Nephron progenitor cell (in vitro differentiated cells): ENCODE measurements at regions not wholly inside any gene's neighbourhood (a gene's known extent, or its start where the extent isn't known, plus 50 kb on each side); places are given as distances from the start of the nearest gene placed in this dataset.

Source experiments
- DNase-seq: peaks from one replicate; pipeline ENCODE4 v3.0.0; 2021
- H3K27ac Mint-ChIP-seq: 2 replicates; pipeline ENCODE4 v1.8.0; 2021; ENCODE audit warnings: mild to moderate bottlenecking, moderate library complexity, mixed read lengths
- H3K27me3 Mint-ChIP-seq: 2 replicates; pipeline ENCODE4 v1.8.0; 2021; ENCODE audit warnings: mild to moderate bottlenecking, low read depth, mixed read lengths; ENCODE audit not compliant: poor library complexity
- H3K36me3 Mint-ChIP-seq: 2 replicates; pipeline ENCODE4 v1.8.0; 2021; ENCODE audit warnings: low read depth, mixed read lengths
- H3K4me1 Mint-ChIP-seq: 2 replicates; pipeline ENCODE4 v1.8.0; 2021; ENCODE audit warnings: mixed read lengths
- H3K4me3 Mint-ChIP-seq: 2 replicates; pipeline ENCODE4 v1.8.0; 2021; ENCODE audit warnings: mild to moderate bottlenecking, moderate library complexity, mixed read lengths
- H3K9me3 Mint-ChIP-seq: 2 replicates; pipeline ENCODE4 v1.8.0; 2021; ENCODE audit warnings: mild to moderate bottlenecking, moderate library complexity, mixed read lengths
- CTCF ChIP-seq: fragments of 200-600 bp; sonication (generic); IDR thresholded peaks from 2 replicates; pipeline ENCODE4 v1.5.0; 2021; ENCODE audit warnings: antibody characterized with exemption

- no peak overlapping the region for H3K27ac Mint-ChIP-seq
- DNase-seq, result no peak
These were observed 301.9 kb upstream of the RUNX1 start for GRCh38 chr21:35350965-35351364.

GRCh38 chr21:35349376-35350080, 300.4 kb upstream of the RUNX1 start:
- H3K4me3 Mint-ChIP-seq, result no peak overlapping the region
- H3K4me1 Mint-ChIP-seq, result no peaks in the 10 kb centered on the region
- peaks cover 15% of the 10 kb centered on the region for H3K27me3 Mint-ChIP-seq
- no peak for DNase-seq
- peaks cover 3% of the 10 kb centered on the region for H3K9me3 Mint-ChIP-seq
- no peak for TF ChIP-seq CTCF
- no peak overlapping the region for H3K27ac Mint-ChIP-seq
- no peaks in the 10 kb centered on the region for H3K36me3 Mint-ChIP-seq

More at GRCh38 chr21:35350965-35351364, 301.9 kb upstream of the RUNX1 start:
- no peaks in the 10 kb centered on the region for H3K4me1 Mint-ChIP-seq
- H3K9me3 Mint-ChIP-seq, result no peaks in the 10 kb centered on the region
- H3K27me3 Mint-ChIP-seq, result peaks cover 12% of the 10 kb centered on the region
- no peaks in the 10 kb centered on the region for H3K36me3 Mint-ChIP-seq
- no peak for TF ChIP-seq CTCF
- no peak overlapping the region for H3K4me3 Mint-ChIP-seq

- Mint-ChIP-seq H3K4me1 (no peaks in the 10 kb centered on the region), H3K4me3 (no peak overlapping the region), H3K36me3 (no peaks in the 10 kb centered on the region), H3K27me3 (peaks cover 17% of the 10 kb centered on the region), H3K9me3 (peaks cover 4% of the 10 kb centered on the region), H3K27ac (no peak overlapping the region)
- TF ChIP-seq CTCF, result no peak
- DNase-seq, result no peak
These were observed 299.6 kb upstream of the RUNX1 start for GRCh38 chr21:35348686-35349085.

GRCh38 chr21:35346697-35347096, 297.6 kb upstream of the RUNX1 start:
- no peak for TF ChIP-seq CTCF
- H3K4me1 Mint-ChIP-seq, result no peaks in the 10 kb centered on the region
- H3K4me3 Mint-ChIP-seq, result no peak overlapping the region
- DNase-seq, result no peak
- H3K9me3 Mint-ChIP-seq, result peaks cover 4% of the 10 kb centered on the region
- no peak overlapping the region for H3K27ac Mint-ChIP-seq
- no peaks in the 10 kb centered on the region for H3K36me3 Mint-ChIP-seq
- peaks cover 17% of the 10 kb centered on the region for H3K27me3 Mint-ChIP-seq

DNA sequence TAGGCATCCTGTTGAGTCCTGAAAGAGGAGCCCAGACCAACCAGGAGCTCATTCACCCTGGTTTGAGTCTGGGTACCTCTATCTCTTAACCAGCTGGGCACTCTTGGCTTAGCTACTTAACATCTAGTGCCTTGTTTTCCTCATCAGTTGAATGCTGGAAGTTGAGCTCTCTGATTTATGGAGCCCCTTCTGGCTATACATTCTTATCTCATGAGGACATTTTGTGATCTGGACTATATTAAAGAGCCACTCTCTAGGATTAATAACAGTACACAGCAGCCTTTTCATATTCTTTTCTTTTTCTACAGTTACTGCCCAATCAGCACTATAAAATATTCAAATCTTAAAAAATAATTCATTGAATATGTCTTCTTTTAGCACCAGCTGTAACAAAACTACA, 296.9 kb upstream of the RUNX1 start:
- TF ChIP-seq CTCF, result no peak
- Mint-ChIP-seq H3K4me1 (no peaks in the 10 kb centered on the region), H3K27me3 (peaks cover 17% of the 10 kb centered on the region), H3K27ac (no peak overlapping the region), H3K9me3 (peaks cover 4% of the 10 kb centered on the region), H3K4me3 (no peak overlapping the region), H3K36me3 (no peaks in the 10 kb centered on the region)
- no peak for DNase-seq

- DNase-seq, result no peak
- H3K36me3 Mint-ChIP-seq, result no peaks in the 10 kb centered on the region
- H3K9me3 Mint-ChIP-seq, result peaks cover 4% of the 10 kb centered on the region
- H3K4me3 Mint-ChIP-seq, result no peak overlapping the region
- TF ChIP-seq CTCF, result no peak
- peak overlapping the region; percentile 32 for H3K27ac Mint-ChIP-seq
- H3K27me3 Mint-ChIP-seq, result peaks cover 17% of the 10 kb centered on the region
- no peaks in the 10 kb centered on the region for H3K4me1 Mint-ChIP-seq
These were observed 295.5 kb upstream of the RUNX1 start for GRCh38 chr21:35344582-35344981.
